SK-N-SH treated with all-trans-retinoic acid at 6 μM for 48 hours (cell line): ENCODE measurements at regions not wholly inside any gene's neighbourhood (a gene's known extent, or its start where the extent isn't known, plus 50 kb on each side); places are given as distances from the start of the nearest gene placed in this dataset.
"Not testable (repeated sequence)": the region's sequence is repeated elsewhere in the genome, so short reads cannot be mapped to it uniquely, and the experiment has no call there.

Experiments used
- CREB5 ChIP-seq: fragments of 250-450 bp; sonication (Bioruptor Pico); IDR thresholded peaks from 2 replicates; pipeline ENCODE4 v1.5.1; 2020; ENCODE audit warnings: low read depth, mild to moderate bottlenecking, moderate library complexity
- CSRNP3 ChIP-seq: fragments of 250-450 bp; sonication (Bioruptor Pico); IDR thresholded peaks from 2 replicates; pipeline ENCODE4 v1.5.1; 2021; ENCODE audit warnings: mild to moderate bottlenecking, moderate library complexity
- ESRRG ChIP-seq: fragments of 250-450 bp; sonication (Bioruptor Pico); IDR thresholded peaks from 2 replicates; pipeline ENCODE4 v1.6.1; 2021; ENCODE audit warnings: mild to moderate bottlenecking
- PATZ1 ChIP-seq: fragments of 250-450 bp; sonication (Bioruptor Pico); IDR thresholded peaks from 2 replicates; pipeline ENCODE4 v1.8.0; 2020; ENCODE audit warnings: mild to moderate bottlenecking, moderate library complexity, borderline replicate concordance
- PPARA ChIP-seq: fragments of 250-450 bp; sonication (Bioruptor Pico); IDR thresholded peaks from 2 replicates; pipeline ENCODE4 v1.5.0; 2020; ENCODE audit warnings: mild to moderate bottlenecking, borderline replicate concordance
- RARB ChIP-seq: fragments of 250-450 bp; sonication (Bioruptor Pico); IDR thresholded peaks from 2 replicates; pipeline ENCODE4 v1.8.0; 2021; ENCODE audit warnings: mild to moderate bottlenecking, moderate library complexity
- SNAI2 ChIP-seq: fragments of 250-450 bp; sonication (Bioruptor Pico); IDR thresholded peaks from 2 replicates; pipeline ENCODE4 v1.5.0; 2020; ENCODE audit warnings: mild to moderate bottlenecking, moderate library complexity
- TOX ChIP-seq: fragments of 250-450 bp; sonication (Bioruptor Pico); IDR thresholded peaks from 2 replicates; pipeline ENCODE4 v1.8.0; 2021; ENCODE audit warnings: mild to moderate bottlenecking, moderate library complexity, borderline replicate concordance
- TSHZ2 ChIP-seq: fragments of 250-450 bp; sonication (Bioruptor Pico); IDR thresholded peaks from 2 replicates; pipeline ENCODE4 v1.5.0; 2020; ENCODE audit warnings: mild to moderate bottlenecking, moderate library complexity
- ZC3H10 ChIP-seq: fragments of 250-450 bp; sonication (Bioruptor Pico); IDR thresholded peaks from 2 replicates; pipeline ENCODE4 v1.5.1; 2021; ENCODE audit warnings: mild to moderate bottlenecking, moderate library complexity
- ZFP30 ChIP-seq: fragments of 450-650 bp; formaldehyde crosslinking; IDR thresholded peaks from 2 replicates; pipeline ENCODE4 v1.5.0; 2022; ENCODE audit warnings: mild to moderate bottlenecking, moderate library complexity
- ZNF565 ChIP-seq: fragments of 450-650 bp; formaldehyde crosslinking; conservative IDR thresholded peaks from 2 replicates; pipeline ENCODE4 v1.5.0; 2020; ENCODE audit warnings: low read depth, mild to moderate bottlenecking, moderate library complexity
- ZNF70 ChIP-seq: fragments of 450-650 bp; formaldehyde crosslinking; IDR thresholded peaks from 2 replicates; pipeline ENCODE4 v1.5.0; 2020; ENCODE audit warnings: mild to moderate bottlenecking, moderate library complexity
- ZNF8 ChIP-seq: fragments of 450-650 bp; formaldehyde crosslinking; IDR thresholded peaks from 2 replicates; pipeline ENCODE4 v1.5.0; 2020; ENCODE audit warnings: mild to moderate bottlenecking, moderate library complexity

GRCh38 chr12:58704770-58705169 lies 215.5 kb downstream of the LRIG3 start:
- TF ChIP-seq ZFP30 (CRISPR knock-in tag); ZNF8; PATZ1 (CRISPR knock-in tag); ESRRG (CRISPR knock-in tag); CREB5 (CRISPR knock-in tag); RARB (CRISPR knock-in tag); PPARA (CRISPR knock-in tag); TOX; ZNF565 (CRISPR knock-in tag); ZC3H10; ZNF70 (CRISPR knock-in tag); CSRNP3 (CRISPR knock-in tag); SNAI2; TSHZ2 (CRISPR knock-in tag): not testable (repeated sequence)
